Mesendoderm (in vitro differentiated cells): ENCODE measurements at regions not wholly inside any gene's neighbourhood (a gene's known extent, or its start where the extent isn't known, plus 50 kb on each side); places are given as distances from the start of the nearest gene placed in this dataset.
"Not testable (repeated sequence)": the region's sequence is repeated elsewhere in the genome, so short reads cannot be mapped to it uniquely, and the experiment has no call there.

Experiments used
- DNase-seq: peaks from one replicate; pipeline ENCODE4 v3.0.0; 2013
- H2AK5ac ChIP-seq: 2 replicates; pipeline ENCODE4 v1.6.1; 2013; ENCODE audit warnings: low read length, inconsistent platforms
- H2BK120ac ChIP-seq: 2 replicates; pipeline ENCODE4 v1.6.1; 2013; ENCODE audit warnings: low read depth, mild to moderate bottlenecking, low read length, moderate library complexity, mixed read lengths
- H2BK15ac ChIP-seq: replicated peaks from 2 replicates; pipeline ENCODE4 v1.6.1; 2013; ENCODE audit warnings: low read depth, mild to moderate bottlenecking, moderate library complexity
- H2BK5ac ChIP-seq: 2 replicates; pipeline ENCODE4 v1.6.1; 2013; ENCODE audit warnings: low read length, inconsistent platforms
- H3K18ac ChIP-seq: 2 replicates; pipeline ENCODE4 v1.6.1; 2013; ENCODE audit warnings: mild to moderate bottlenecking, low read length, mixed read lengths
- H3K23ac ChIP-seq: one replicate; pipeline ENCODE4 v1.6.1; 2013; ENCODE audit warnings: low read length
- H3K27ac ChIP-seq: 2 replicates; pipeline ENCODE4 v1.5.1; 2013; ENCODE audit warnings: low read depth, mild to moderate bottlenecking, inconsistent platforms, low read length, moderate library complexity
- H3K27me3 ChIP-seq: 2 replicates; pipeline ENCODE4 v1.6.1; 2013; ENCODE audit warnings: low read length, control low read depth, mild to moderate bottlenecking, inconsistent platforms; ENCODE audit not compliant: insufficient read depth, poor library complexity
- H3K36me3 ChIP-seq: 2 replicates; pipeline ENCODE4 v1.6.1; 2013; ENCODE audit warnings: low read length, inconsistent platforms; ENCODE audit not compliant: control insufficient read depth, insufficient read depth
- H3K4ac ChIP-seq: one replicate; pipeline ENCODE4 v1.6.1; 2013; ENCODE audit warnings: low read depth, mild to moderate bottlenecking, low read length, moderate library complexity
- H3K4me1 ChIP-seq: 2 replicates; pipeline ENCODE4 v1.6.1; 2013; ENCODE audit warnings: low read depth, low read length, inconsistent platforms; ENCODE audit not compliant: control insufficient read depth
- H3K4me2 ChIP-seq: 2 replicates; pipeline ENCODE4 v1.6.1; 2013; ENCODE audit warnings: low read length
- H3K4me3 ChIP-seq: 2 replicates; pipeline ENCODE4 v1.5.1; 2013; ENCODE audit warnings: mild to moderate bottlenecking, low read length
- H3K56ac ChIP-seq: one replicate; pipeline ENCODE4 v1.6.1; 2013; ENCODE audit warnings: low read length
- H3K79me1 ChIP-seq: 2 replicates; pipeline ENCODE4 v1.6.1; 2013; ENCODE audit warnings: low read length, inconsistent platforms
- H3K79me2 ChIP-seq: 2 replicates; pipeline ENCODE4 v1.6.1; 2013; ENCODE audit warnings: mild to moderate bottlenecking, low read length; ENCODE audit not compliant: control insufficient read depth, insufficient read depth
- H3K9ac ChIP-seq: 2 replicates; pipeline ENCODE4 v1.6.1; 2013; ENCODE audit warnings: low read length, inconsistent platforms
- H4K5ac ChIP-seq: one replicate; pipeline ENCODE4 v1.6.1; 2013; ENCODE audit warnings: low read length
- H4K8ac ChIP-seq: one replicate; pipeline ENCODE4 v1.6.1; 2013; ENCODE audit warnings: low read depth, mild to moderate bottlenecking, control low read depth, low read length, moderate library complexity
- WGBS: extraction: QIAGEN DNeasy Blood & Tissue Kit; methylation state at CpG from one replicate; pipeline ENCODE4 v1.1.7; 2013; ENCODE audit warnings: low lambda C conversion rate, missing lambda C conversion rate; ENCODE audit not compliant: insufficient coverage; ENCODE audit errors: extremely low coverage; 5-methylcytosine and 5-hydroxymethylcytosine counted together

DNA sequence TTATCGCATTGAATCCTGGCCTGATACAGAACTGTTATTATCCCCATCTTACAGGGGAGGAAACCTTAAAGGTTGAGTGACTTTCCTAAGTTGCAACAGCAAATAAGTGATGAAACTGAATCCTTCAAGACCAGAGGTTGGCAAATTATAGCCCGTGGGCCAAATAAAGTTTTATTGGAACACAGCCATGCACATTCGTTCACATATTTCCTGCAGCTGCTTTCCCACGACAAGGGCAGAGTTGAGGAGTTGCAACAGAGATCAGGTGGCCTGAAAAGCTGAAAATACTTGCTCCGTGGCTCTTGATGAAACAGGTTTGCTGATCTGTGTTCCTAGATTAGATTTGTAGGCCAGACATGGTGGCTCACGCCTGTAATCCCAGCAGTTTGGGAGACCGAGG is 126.7 kb downstream of the PHETA1 start:
- WGBS: no CpG with 5 or more reads among the region's 7 CpGs
- H3K36me3 ChIP-seq: no peaks in the 10 kb centered on the region
- no peak overlapping the region for H3K18ac ChIP-seq
- no peak overlapping the region for H2BK15ac ChIP-seq
- H3K79me1 ChIP-seq: no peaks in the 10 kb centered on the region
- H3K27me3 ChIP-seq: no peaks in the 10 kb centered on the region
- no peak overlapping the region for H2AK5ac ChIP-seq
- H3K27ac ChIP-seq: no peak overlapping the region
- no peak overlapping the region for H2BK5ac ChIP-seq
- H3K4ac ChIP-seq: no peak overlapping the region
- H3K4me2 ChIP-seq: no peak overlapping the region
- no peak overlapping the region for H3K23ac ChIP-seq
- H3K79me2 ChIP-seq: no peaks in the 10 kb centered on the region
- no peak overlapping the region for H3K9ac ChIP-seq
- H3K4me1 ChIP-seq: no peaks in the 10 kb centered on the region
- H3K4me3 ChIP-seq: no peak overlapping the region
- no peak overlapping the region for H4K5ac ChIP-seq
- H4K8ac ChIP-seq: no peak overlapping the region
- H3K56ac ChIP-seq: no peak overlapping the region
- DNase-seq: no peak
- H2BK120ac ChIP-seq: no peak overlapping the region

DNA sequence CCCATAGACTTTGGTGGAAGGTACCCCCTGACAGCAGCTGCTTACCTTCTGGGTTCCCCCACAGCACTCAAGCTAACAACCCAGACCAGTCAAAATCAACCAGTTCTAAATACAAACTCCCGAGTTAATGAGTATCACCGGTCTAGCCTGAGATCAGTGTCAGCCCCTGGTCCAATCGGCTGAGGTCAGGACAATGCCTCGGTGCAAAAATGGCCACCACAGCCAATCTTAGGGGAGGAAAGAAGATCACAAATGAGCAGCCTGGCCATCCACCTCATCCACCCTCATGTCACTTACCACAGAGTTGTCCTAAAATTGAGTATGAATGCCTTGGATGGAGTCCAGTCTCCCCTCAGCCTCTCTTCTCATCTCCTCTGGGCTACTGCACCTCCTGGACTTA is 128.5 kb downstream of the PHETA1 start:
- no peak overlapping the region for H3K56ac ChIP-seq
- no peak overlapping the region for H2BK15ac ChIP-seq

DNA sequence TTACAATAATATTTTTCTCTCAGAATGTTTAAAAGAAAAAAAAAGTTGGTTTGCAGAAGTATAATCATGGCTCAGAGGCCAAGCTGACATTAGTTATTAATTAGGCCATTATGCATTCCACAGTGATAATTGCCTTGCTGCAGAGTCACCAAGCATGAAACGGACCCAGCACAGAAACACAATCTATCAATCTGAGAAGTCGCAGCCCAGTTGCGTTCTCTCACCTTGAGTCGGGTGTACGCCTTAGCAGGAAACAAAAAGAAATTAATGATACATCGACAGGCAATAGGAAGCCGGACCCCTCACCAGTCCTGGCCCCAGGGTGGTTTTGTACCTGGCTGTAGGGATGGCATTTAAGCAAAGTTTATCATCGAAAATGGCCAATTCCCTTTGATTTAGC is 129.7 kb downstream of the PHETA1 start:
- Histone ChIP-seq H3K27me3 (no peaks in the 10 kb centered on the region), H3K4me1 (no peaks in the 10 kb centered on the region), H3K23ac (no peak overlapping the region), H3K4me2 (no peak overlapping the region), H3K18ac (no peak overlapping the region), H3K4ac (no peak overlapping the region), H2BK120ac (no peak overlapping the region), H3K36me3 (no peaks in the 10 kb centered on the region), H3K4me3 (no peak overlapping the region), H3K56ac (no peak overlapping the region), H2BK15ac (no peak overlapping the region), H4K8ac (no peak overlapping the region), H3K9ac (no peak overlapping the region), H3K79me2 (no peaks in the 10 kb centered on the region), H2AK5ac (no peak overlapping the region), H2BK5ac (no peak overlapping the region), H3K79me1 (no peaks in the 10 kb centered on the region), H3K27ac (no peak overlapping the region), H4K5ac (no peak overlapping the region)
- DNase-seq: no peak
- WGBS: no CpG with 5 or more reads among the region's 8 CpGs

More for the DNA sequence above, 128.5 kb downstream of the PHETA1 start:
- no peak for DNase-seq
- Histone ChIP-seq H4K8ac (no peak overlapping the region), H3K4me2 (no peak overlapping the region), H2BK5ac (no peak overlapping the region), H3K4me3 (no peak overlapping the region), H4K5ac (no peak overlapping the region), H3K4me1 (no peaks in the 10 kb centered on the region), H2BK120ac (no peak overlapping the region), H2AK5ac (no peak overlapping the region), H3K23ac (no peak overlapping the region), H3K79me1 (no peaks in the 10 kb centered on the region), H3K27me3 (no peaks in the 10 kb centered on the region), H3K79me2 (no peaks in the 10 kb centered on the region), H3K4ac (no peak overlapping the region), H3K18ac (no peak overlapping the region), H3K36me3 (no peaks in the 10 kb centered on the region), H3K27ac (no peak overlapping the region), H3K9ac (no peak overlapping the region)
- WGBS: no CpG with 5 or more reads among the region's 4 CpGs

DNA sequence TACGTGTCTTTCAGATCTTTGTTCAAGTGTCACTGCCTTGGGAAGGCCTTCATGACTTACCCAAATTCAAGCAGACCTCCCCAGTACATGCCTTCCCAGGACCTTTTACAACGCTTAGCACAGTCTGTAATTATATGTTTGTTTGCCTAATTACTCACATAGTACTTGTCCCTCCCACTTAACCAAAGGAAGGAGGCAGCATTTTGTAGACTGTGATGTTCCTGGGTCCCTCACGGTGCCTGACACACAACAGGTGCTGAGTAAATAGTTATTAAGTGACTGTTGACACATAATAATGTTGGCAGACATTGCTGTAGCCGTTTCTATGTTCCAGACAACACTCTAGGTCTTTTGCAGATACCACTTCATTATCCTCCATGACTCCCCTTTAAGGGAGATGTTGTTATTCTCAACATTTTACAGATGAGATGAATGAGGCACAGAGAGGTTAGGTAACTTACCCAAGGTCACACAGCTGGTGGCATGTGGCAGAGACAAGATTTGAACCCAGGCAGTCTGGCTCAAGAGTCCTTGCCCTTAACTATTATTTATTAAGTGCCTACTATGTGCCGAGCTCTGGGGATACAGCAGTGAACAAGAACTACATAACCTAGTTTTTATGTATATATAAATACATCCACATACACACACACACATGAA is 130.7 kb downstream of the PHETA1 start:
- H4K8ac ChIP-seq: no peak overlapping the region
- H2AK5ac ChIP-seq: no peak overlapping the region
- H3K4ac ChIP-seq: no peak overlapping the region
- H3K56ac ChIP-seq: no peak overlapping the region
- no peaks in the 10 kb centered on the region for H3K36me3 ChIP-seq
- no peaks in the 10 kb centered on the region for H3K79me1 ChIP-seq
- no peak overlapping the region for H3K4me2 ChIP-seq
- WGBS: no CpG with 5 or more reads among the region's 5 CpGs
- H3K27ac ChIP-seq: no peak overlapping the region
- no peak overlapping the region for H3K4me3 ChIP-seq
- H2BK15ac ChIP-seq: no peak overlapping the region
- H2BK5ac ChIP-seq: no peak overlapping the region
- H3K9ac ChIP-seq: no peak overlapping the region
- H2BK120ac ChIP-seq: no peak overlapping the region
- no peak for DNase-seq
- H3K23ac ChIP-seq: no peak overlapping the region
- H3K4me1 ChIP-seq: no peaks in the 10 kb centered on the region
- no peak overlapping the region for H4K5ac ChIP-seq
- no peak overlapping the region for H3K18ac ChIP-seq
- no peaks in the 10 kb centered on the region for H3K79me2 ChIP-seq
- H3K27me3 ChIP-seq: no peaks in the 10 kb centered on the region

DNA sequence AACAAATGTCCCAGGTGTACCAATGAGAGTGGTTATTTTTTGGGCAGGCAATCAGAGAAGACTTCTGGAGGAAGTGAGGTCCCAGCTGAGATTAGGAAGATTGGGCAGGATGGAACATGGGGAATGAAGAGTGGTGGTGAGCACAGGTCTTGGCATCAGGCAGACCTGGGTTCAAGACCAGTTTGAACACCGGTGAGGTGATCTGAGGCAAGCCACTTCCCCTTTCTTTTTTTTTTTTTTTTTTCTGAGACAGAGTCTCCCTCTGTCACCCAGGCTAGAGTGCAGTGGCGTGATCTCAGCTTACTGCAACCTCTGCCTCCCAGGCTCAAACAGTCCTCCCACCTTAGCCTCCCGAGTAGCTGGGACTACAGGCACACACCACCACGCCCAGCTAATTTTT is 134.4 kb downstream of the PHETA1 start:
- H4K8ac ChIP-seq, H3K56ac ChIP-seq, H3K27ac ChIP-seq, H3K4ac ChIP-seq, H3K4me1 ChIP-seq, H4K5ac ChIP-seq, H3K36me3 ChIP-seq, H3K79me1 ChIP-seq, H3K18ac ChIP-seq, H2BK120ac ChIP-seq, H3K79me2 ChIP-seq, H2AK5ac ChIP-seq, H3K9ac ChIP-seq, H3K23ac ChIP-seq, H3K4me3 ChIP-seq, H2BK15ac ChIP-seq, H3K27me3 ChIP-seq, H2BK5ac ChIP-seq, DNase-seq, H3K4me2 ChIP-seq: not testable (repeated sequence)
- no CpG with 5 or more reads among the region's 4 CpGs for WGBS

DNA sequence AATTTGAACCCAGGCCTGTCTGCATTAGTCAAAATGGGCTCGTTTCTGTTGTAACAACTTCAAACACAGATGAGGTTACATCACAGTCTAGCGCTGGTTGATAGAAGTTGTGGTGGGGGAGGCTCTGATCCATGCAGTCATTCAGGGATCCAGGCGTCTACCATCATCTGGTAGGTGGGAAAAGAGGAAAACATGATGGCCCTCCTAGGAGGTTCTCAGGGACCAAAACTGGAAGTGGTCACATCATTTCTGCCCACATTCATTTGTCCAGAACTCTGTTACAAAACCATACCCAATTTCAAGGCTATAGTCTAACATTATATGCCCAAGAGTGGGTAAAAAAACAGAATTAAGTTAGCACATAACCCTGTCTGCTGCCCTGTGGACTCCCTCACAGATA is 135.1 kb downstream of the PHETA1 start:
- Histone ChIP-seq H2BK15ac (no peak overlapping the region), H3K27ac (no peak overlapping the region), H3K18ac (no peak overlapping the region), H3K4me3 (no peak overlapping the region), H4K5ac (no peak overlapping the region), H3K79me1 (no peaks in the 10 kb centered on the region), H2AK5ac (no peak overlapping the region), H3K36me3 (no peaks in the 10 kb centered on the region), H3K9ac (no peak overlapping the region), H3K4ac (no peak overlapping the region), H3K23ac (no peak overlapping the region), H3K4me2 (no peak overlapping the region), H3K4me1 (no peaks in the 10 kb centered on the region), H2BK5ac (no peak overlapping the region), H3K27me3 (no peaks in the 10 kb centered on the region), H3K79me2 (no peaks in the 10 kb centered on the region), H2BK120ac (no peak overlapping the region), H3K56ac (no peak overlapping the region), H4K8ac (no peak overlapping the region)
- no peak for DNase-seq
- no CpG with 5 or more reads among the region's 3 CpGs for WGBS
